ENCODE measurements at regions not wholly inside any gene's neighbourhood (a gene's known extent, or its start where the extent isn't known, plus 50 kb on each side); places are given as distances from the start of the nearest gene placed in this dataset.

GRCh38 chr6:113442040-113442439 lies 415.1 kb upstream of the MARCKS start:
- Histone ChIP-seq H3K27me3 (no peaks in the 10 kb centered on the region), H3K9me3 (no peaks in the 10 kb centered on the region), H3K27ac (no peak overlapping the region), H3K9ac (ENCODE audit: low read depth in 2 of 2, low read length in 2 of 2) (no peak overlapping the region), H3K4me3 (no peak overlapping the region), H3K36me3 (no peaks in the 10 kb centered on the region), H3K4me1 (no peaks in the 10 kb centered on the region)
- intact Hi-C loops (cut with DNase I): no loop called here
- DNase-seq: no peak
- TF ChIP-seq, protein P1, sequence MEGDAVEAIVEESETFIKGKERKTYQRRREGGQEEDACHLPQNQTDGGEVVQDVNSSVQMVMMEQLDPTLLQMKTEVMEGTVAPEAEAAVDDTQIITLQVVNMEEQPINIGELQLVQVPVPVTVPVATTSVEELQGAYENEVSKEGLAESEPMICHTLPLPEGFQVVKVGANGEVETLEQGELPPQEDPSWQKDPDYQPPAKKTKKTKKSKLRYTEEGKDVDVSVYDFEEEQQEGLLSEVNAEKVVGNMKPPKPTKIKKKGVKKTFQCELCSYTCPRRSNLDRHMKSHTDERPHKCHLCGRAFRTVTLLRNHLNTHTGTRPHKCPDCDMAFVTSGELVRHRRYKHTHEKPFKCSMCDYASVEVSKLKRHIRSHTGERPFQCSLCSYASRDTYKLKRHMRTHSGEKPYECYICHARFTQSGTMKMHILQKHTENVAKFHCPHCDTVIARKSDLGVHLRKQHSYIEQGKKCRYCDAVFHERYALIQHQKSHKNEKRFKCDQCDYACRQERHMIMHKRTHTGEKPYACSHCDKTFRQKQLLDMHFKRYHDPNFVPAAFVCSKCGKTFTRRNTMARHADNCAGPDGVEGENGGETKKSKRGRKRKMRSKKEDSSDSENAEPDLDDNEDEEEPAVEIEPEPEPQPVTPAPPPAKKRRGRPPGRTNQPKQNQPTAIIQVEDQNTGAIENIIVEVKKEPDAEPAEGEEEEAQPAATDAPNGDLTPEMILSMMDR (IDR thresholded peaks at IDR 0.05): no peak

- no peak for DNase-seq
- Histone ChIP-seq H3K9me3 (no peaks in the 10 kb centered on the region), H3K36me3 (no peaks in the 10 kb centered on the region), H3K4me1 (no peaks in the 10 kb centered on the region), H3K4me3 (no peak overlapping the region), H3K9ac (ENCODE audit: low read depth in 2 of 2, low read length in 2 of 2) (no peak overlapping the region), H3K27ac (no peak overlapping the region), H3K27me3 (no peaks in the 10 kb centered on the region)
- intact Hi-C loops (cut with DNase I): no loop called here
- TF ChIP-seq, protein P1 (IDR thresholded peaks at IDR 0.05): no peak
Measured at GRCh38 chr6:113445201-113445600, 411.9 kb upstream of the MARCKS start.

DNA sequence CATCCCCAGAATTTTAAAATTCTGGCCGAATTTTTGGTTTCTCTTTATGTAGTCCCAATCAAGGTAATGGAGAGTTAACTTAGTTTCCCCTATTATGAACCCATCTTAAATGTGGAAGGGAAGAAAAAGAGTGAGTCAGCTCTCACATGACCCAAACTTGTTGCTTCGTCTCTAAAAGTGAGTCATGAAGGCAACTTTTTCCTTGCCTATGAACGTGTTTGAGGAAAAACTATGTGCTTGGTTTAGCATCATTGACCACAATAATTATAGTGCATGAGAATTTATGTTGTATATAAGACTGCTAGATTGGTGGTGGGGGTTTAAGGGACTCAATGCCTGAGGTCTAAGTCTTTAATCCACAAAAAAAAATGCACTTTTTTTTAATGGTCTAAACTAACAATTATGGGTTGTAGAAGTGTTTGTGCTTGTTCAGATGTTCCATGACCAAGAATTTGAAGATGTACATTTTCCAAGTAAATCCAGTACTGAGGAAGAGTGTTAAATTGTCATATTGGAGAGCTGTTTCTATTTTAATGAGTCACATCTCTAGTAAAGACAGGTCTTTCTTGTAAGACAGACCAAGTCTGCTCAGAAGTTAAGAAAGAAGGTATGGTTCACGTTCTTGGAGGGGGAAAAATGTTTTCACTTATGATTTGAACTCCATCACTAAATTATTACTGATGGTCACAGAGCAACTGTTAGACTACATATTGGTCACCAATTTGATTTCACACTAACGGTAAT lies 409.9 kb upstream of the MARCKS start:
- no peak overlapping the region for H3K9ac ChIP-seq (ENCODE audit: low read depth in 2 of 2, low read length in 2 of 2)
- no peaks in the 10 kb centered on the region for H3K4me1 ChIP-seq
- no peak overlapping the region for H3K27ac ChIP-seq
- H3K9me3 ChIP-seq: no peaks in the 10 kb centered on the region
- intact Hi-C loops (cut with DNase I): no loop called here
- no peak overlapping the region for H3K4me3 ChIP-seq
- TF ChIP-seq, protein P1 (IDR thresholded peaks at IDR 0.05): no peak
- H3K36me3 ChIP-seq: no peaks in the 10 kb centered on the region
- no peak for DNase-seq
- H3K27me3 ChIP-seq: no peaks in the 10 kb centered on the region

- H3K27me3 ChIP-seq: no peaks in the 10 kb centered on the region
- no peaks in the 10 kb centered on the region for H3K9me3 ChIP-seq
- no peak overlapping the region for H3K4me3 ChIP-seq
- H3K9ac ChIP-seq (ENCODE audit: low read depth in 2 of 2, low read length in 2 of 2): no peak overlapping the region
- intact Hi-C loops (cut with DNase I): no loop called here
- H3K27ac ChIP-seq: no peak overlapping the region
- no peak for DNase-seq
- no peaks in the 10 kb centered on the region for H3K4me1 ChIP-seq
- TF ChIP-seq, protein P1 (IDR thresholded peaks at IDR 0.05): no peak
- no peaks in the 10 kb centered on the region for H3K36me3 ChIP-seq
Measured at GRCh38 chr6:113449051-113449450, 408.1 kb upstream of the MARCKS start.

- no peaks in the 10 kb centered on the region for H3K4me1 ChIP-seq
- H3K36me3 ChIP-seq: no peaks in the 10 kb centered on the region
- H3K27me3 ChIP-seq: no peaks in the 10 kb centered on the region
- no peaks in the 10 kb centered on the region for H3K9me3 ChIP-seq
- intact Hi-C loops (cut with DNase I): no loop called here
- no peak overlapping the region for H3K27ac ChIP-seq
- no peak for DNase-seq
- TF ChIP-seq, protein P1 (IDR thresholded peaks at IDR 0.05): no peak
- H3K9ac ChIP-seq (ENCODE audit: low read depth in 2 of 2, low read length in 2 of 2): no peak overlapping the region
- no peak overlapping the region for H3K4me3 ChIP-seq
Measured at GRCh38 chr6:113450061-113450465, 407.1 kb upstream of the MARCKS start.
